Tibial nerve (tissue), 4 donors: ENCODE measurements at regions not wholly inside any gene's neighbourhood (a gene's known extent, or its start where the extent isn't known, plus 50 kb on each side); places are given as distances from the start of the nearest gene placed in this dataset.

ENCODE experiments used
- DNase-seq, 2 donors: peaks; one replicate each; pipeline ENCODE4 v3.0.0-alpha.2; 2019; ENCODE audit warnings: low spot score in 2 of 2
- H3K27ac ChIP-seq, 4 donors: fragments of 200-600 bp; sonication (generic) in 3 of 4; one replicate each; pipeline ENCODE4 v1.5.1; 2017 to 2019; ENCODE audit warnings: mild to moderate bottlenecking in 1 of 4
- H3K27me3 ChIP-seq, 2 donors: fragments of 200-600 bp; sonication (generic) in 1 of 2; one replicate each; pipeline versions ENCODE4 v1.5.1 to v1.6.0; 2017 to 2019
- H3K36me3 ChIP-seq, 3 donors: fragments of 200-600 bp; sonication (generic); one replicate each; pipeline ENCODE4 v1.5.1; 2018 to 2019
- H3K4me1 ChIP-seq, 4 donors: fragments of 200-600 bp; sonication (generic) in 3 of 4; one replicate each; pipeline ENCODE4 v1.5.1; 2017 to 2019
- H3K4me3 ChIP-seq, 4 donors: fragments of 200-600 bp; sonication (generic) in 3 of 4; one replicate each; pipeline ENCODE4 v1.5.1; 2017 to 2019; ENCODE audit warnings: mild to moderate bottlenecking in 1 of 4, moderate library complexity in 1 of 4
- H3K9me3 ChIP-seq, 4 donors: fragments of 200-600 bp; sonication (generic) in 3 of 4; one replicate each; pipeline ENCODE4 v1.5.1; 2017 to 2019
- EP300 ChIP-seq, 2 donors: sonication (generic); formaldehyde crosslinking; IDR thresholded peaks; one replicate each; pipeline ENCODE4 v1.6.1; 2017; ENCODE audit warnings: antibody characterized with exemption in 2 of 2, mild to moderate bottlenecking in 1 of 2
- POLR2A ChIP-seq, 2 donors: fragments of 450-650 bp; IDR thresholded peaks; one replicate each; pipeline ENCODE4 v1.6.1; 2017; ENCODE audit warnings: antibody characterized with exemption in 2 of 2, mild to moderate bottlenecking in 2 of 2, moderate library complexity in 2 of 2
- WGBS, 2 donors: methylation state at CpG; one replicate each; pipeline ENCODE4 v1.1.5; 2018; 5-methylcytosine and 5-hydroxymethylcytosine counted together
- TF ChIP-seq, protein P1 (sequence below), 5 experiments: fragments of 200-600 bp in 3 of 5; fragments of 450-650 bp in 2 of 5; sonication (generic) in 3 of 5; IDR thresholded peaks; one replicate each; pipeline ENCODE4 v1.5.1; 2016 to 2019; ENCODE audit warnings: antibody characterized with exemption in 5 of 5, mild to moderate bottlenecking in 3 of 5, moderate library complexity in 2 of 5

DNA sequence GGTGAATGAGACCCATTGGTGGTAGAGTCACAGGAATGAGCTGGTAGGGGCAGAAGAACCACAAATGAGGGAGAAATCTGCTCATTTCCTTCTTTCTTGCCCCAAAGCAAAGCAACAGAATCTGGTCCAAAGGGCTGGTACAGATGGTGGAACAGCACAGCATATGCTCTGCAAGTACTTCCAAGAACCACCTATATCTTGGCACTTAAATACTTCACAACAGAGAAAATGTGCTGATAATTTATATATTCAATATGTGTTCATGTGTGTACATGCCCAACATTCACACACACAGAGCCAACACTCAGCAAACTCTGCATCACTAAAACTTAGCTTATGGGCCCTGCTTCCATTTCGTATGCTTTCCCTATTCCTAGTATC, 884.4 kb upstream of the KLHL29 start:
- H3K27ac ChIP-seq = peak overlapping the region; percentile 48 to 88 (median 76)
- WGBS, 2 donors = 93 to 100% methylated on average over 1 of the region's 1 CpG
- no peak for DNase-seq

GRCh38 chr2:22501851-22502250, 883.1 kb upstream of the KLHL29 start:
- H3K4me1 ChIP-seq = peaks cover 0 to 32% (median 15%) of the 10 kb centered on the region in 4 donors
- H3K27ac ChIP-seq = peak overlapping the region in 2 of 4 donors; percentile 48 to 88
- H3K4me3 ChIP-seq = no peak overlapping the region
- WGBS, 2 donors = 88 to 92% methylated on average over 2 of the region's 2 CpGs
- H3K9me3 ChIP-seq = no peaks in the 10 kb centered on the region
- TF ChIP-seq, protein P1, sequence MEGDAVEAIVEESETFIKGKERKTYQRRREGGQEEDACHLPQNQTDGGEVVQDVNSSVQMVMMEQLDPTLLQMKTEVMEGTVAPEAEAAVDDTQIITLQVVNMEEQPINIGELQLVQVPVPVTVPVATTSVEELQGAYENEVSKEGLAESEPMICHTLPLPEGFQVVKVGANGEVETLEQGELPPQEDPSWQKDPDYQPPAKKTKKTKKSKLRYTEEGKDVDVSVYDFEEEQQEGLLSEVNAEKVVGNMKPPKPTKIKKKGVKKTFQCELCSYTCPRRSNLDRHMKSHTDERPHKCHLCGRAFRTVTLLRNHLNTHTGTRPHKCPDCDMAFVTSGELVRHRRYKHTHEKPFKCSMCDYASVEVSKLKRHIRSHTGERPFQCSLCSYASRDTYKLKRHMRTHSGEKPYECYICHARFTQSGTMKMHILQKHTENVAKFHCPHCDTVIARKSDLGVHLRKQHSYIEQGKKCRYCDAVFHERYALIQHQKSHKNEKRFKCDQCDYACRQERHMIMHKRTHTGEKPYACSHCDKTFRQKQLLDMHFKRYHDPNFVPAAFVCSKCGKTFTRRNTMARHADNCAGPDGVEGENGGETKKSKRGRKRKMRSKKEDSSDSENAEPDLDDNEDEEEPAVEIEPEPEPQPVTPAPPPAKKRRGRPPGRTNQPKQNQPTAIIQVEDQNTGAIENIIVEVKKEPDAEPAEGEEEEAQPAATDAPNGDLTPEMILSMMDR (IDR thresholded peaks at IDR 0.05) = no peak
- TF ChIP-seq EP300 (IDR thresholded peaks at IDR 0.05) (no peak), POLR2A (IDR thresholded peaks at IDR 0.05) (no peak)
- H3K27me3 ChIP-seq = no peaks in the 10 kb centered on the region
- no peaks in the 10 kb centered on the region for H3K36me3 ChIP-seq
- DNase-seq = no peak

More for the DNA sequence above, 884.4 kb upstream of the KLHL29 start:
- H3K9me3 ChIP-seq = no peaks in the 10 kb centered on the region
- H3K36me3 ChIP-seq = no peaks in the 10 kb centered on the region
- TF ChIP-seq EP300 (IDR thresholded peaks at IDR 0.05) = no peak
- TF ChIP-seq, protein P1 (IDR thresholded peaks at IDR 0.05) = no peak
- no peak for TF ChIP-seq POLR2A (IDR thresholded peaks at IDR 0.05)
- H3K27me3 ChIP-seq = no peaks in the 10 kb centered on the region
- H3K4me1 ChIP-seq = peaks cover 0 to 32% (median 15%) of the 10 kb centered on the region in 4 donors
- H3K4me3 ChIP-seq = no peak overlapping the region

GRCh38 chr2:22513563-22513962, 871.4 kb upstream of the KLHL29 start:
- Histone ChIP-seq H3K4me3 (no peak overlapping the region), H3K36me3 (no peaks in the 10 kb centered on the region), H3K27me3 (no peaks in the 10 kb centered on the region), H3K9me3 (no peaks in the 10 kb centered on the region), H3K4me1 (peaks cover 0 to 7% (median 0%) of the 10 kb centered on the region in 4 donors), H3K27ac (no peak overlapping the region)
- DNase-seq = no peak
- WGBS, 2 donors = 56 to 67% methylated on average over 4 of the region's 4 CpGs
- TF ChIP-seq, protein P1 (IDR thresholded peaks at IDR 0.05) = no peak
- TF ChIP-seq POLR2A (IDR thresholded peaks at IDR 0.05) (no peak), EP300 (IDR thresholded peaks at IDR 0.05) (no peak)

GRCh38 chr2:22517141-22517540, 867.8 kb upstream of the KLHL29 start:
- 88 to 97% methylated on average over 1 of the region's 1 CpG for WGBS, 2 donors
- no peaks in the 10 kb centered on the region for H3K27me3 ChIP-seq

DNA sequence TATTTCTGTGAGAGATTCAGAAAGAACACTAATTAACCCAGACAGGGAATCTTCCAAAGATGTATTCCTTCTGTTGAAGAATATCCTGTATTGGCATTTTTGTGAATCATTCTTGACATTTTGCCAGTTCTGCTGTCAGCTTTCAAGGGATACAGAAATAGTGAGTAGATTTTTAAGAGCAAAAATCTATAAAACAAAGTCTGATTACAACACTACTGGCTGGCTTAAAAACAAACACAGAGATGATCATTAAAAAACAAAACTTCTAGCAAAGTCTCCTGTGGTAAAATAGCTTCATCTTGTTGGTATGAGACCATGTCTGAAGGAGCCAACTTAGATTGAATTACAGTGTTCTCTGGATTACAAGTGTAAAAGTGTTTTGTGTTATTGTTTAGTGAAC, 866.3 kb upstream of the KLHL29 start:
- peaks cover 0 to 15% (median 0%) of the 10 kb centered on the region in 4 donors for H3K4me1 ChIP-seq
- no peaks in the 10 kb centered on the region for H3K27me3 ChIP-seq
- no peak for DNase-seq
- H3K27ac ChIP-seq = no peak overlapping the region
- no peaks in the 10 kb centered on the region for H3K36me3 ChIP-seq
- no peaks in the 10 kb centered on the region for H3K9me3 ChIP-seq
- TF ChIP-seq, protein P1 (IDR thresholded peaks at IDR 0.05) = no peak
- TF ChIP-seq POLR2A (IDR thresholded peaks at IDR 0.05) (no peak), EP300 (IDR thresholded peaks at IDR 0.05) (no peak)
- no peak overlapping the region for H3K4me3 ChIP-seq

More at GRCh38 chr2:22517141-22517540, 867.8 kb upstream of the KLHL29 start:
- Histone ChIP-seq H3K4me3 (no peak overlapping the region), H3K27ac (no peak overlapping the region), H3K4me1 (peaks cover 0 to 15% (median 0%) of the 10 kb centered on the region in 4 donors), H3K9me3 (no peaks in the 10 kb centered on the region), H3K36me3 (no peaks in the 10 kb centered on the region)
- DNase-seq = no peak
- TF ChIP-seq, protein P1 (IDR thresholded peaks at IDR 0.05) = no peak
- TF ChIP-seq POLR2A (IDR thresholded peaks at IDR 0.05) (no peak), EP300 (IDR thresholded peaks at IDR 0.05) (no peak)
